ENCODE measurements at regions not wholly inside any gene's neighbourhood (a gene's known extent, or its start where the extent isn't known, plus 50 kb on each side); places are given as distances from the start of the nearest gene placed in this dataset.
"Not testable (repeated sequence)": the region's sequence is repeated elsewhere in the genome, so short reads cannot be mapped to it uniquely, and the experiment has no call there.

DNA sequence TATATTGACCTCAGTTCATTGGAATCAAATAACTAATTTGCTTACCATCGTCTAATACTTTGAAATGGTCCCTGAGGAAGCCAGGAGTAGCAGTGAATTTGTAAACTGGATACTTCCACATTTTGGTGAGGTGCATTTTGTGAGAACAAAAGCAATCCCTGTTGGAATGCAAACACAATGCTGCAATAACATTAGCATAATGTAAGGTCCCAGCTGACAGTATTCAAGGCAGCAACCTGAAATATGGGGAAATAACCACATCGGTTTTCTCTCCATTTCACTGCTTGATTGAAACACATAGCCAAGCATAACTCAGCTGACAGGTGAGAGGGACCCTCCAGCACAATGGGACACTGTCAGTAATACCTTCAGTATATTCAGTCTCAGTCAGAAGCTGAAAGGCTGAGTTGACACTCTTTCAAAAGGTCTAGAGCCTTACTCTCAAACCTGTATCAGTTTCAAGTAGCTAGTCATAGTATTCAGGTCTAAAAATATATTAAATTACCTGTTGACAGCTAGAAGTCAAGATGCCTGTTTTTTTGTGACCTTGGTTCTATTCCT, 1311.9 kb upstream of the NRXN1 start:
- DNase-seq = no peak

DNA sequence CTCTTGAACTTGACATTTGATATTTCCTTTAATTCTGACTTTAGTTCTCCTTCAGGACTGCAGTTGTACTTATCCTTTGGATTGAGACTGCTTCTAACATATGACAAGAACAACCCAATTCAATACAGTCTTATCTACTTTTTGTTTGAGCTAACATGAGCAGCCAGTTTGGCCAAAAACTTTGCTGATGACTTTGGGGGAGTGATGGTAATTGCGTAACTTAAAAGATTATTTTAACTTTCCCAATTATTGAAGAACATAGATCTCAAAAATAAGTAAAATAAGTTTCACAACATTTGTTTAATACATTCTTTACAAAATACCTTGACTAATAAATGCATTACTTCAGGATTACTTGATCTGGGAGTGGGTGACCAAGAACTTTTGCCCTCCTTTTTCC, 1311.1 kb upstream of the NRXN1 start:
- no peak for DNase-seq

DNA sequence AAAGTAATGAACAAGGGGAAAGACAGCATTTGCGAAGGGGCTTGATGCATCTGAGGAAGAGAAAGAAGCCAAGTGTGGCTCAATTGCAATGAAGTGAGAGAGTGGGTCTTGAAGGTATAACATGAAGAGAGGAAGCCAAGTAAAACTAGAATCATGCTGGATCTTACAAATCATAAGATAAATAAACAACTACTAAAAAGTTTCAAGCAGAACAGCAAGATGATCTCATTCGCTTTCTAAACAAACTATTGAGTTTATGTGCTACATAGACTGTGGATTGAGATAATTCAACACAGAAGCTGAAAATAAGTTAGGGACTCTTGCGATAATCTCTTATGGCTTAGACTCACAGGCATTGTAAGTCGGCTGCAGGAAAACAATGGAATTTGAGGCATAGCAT, 1310.5 kb upstream of the NRXN1 start:
- no peak for DNase-seq

GRCh38 chr2:52341732-52342131, 1309.8 kb upstream of the NRXN1 start:
- no peak for DNase-seq

- DNase-seq = no peak
These were observed 1308.2 kb upstream of the NRXN1 start for GRCh38 chr2:52340171-52340570.

DNA sequence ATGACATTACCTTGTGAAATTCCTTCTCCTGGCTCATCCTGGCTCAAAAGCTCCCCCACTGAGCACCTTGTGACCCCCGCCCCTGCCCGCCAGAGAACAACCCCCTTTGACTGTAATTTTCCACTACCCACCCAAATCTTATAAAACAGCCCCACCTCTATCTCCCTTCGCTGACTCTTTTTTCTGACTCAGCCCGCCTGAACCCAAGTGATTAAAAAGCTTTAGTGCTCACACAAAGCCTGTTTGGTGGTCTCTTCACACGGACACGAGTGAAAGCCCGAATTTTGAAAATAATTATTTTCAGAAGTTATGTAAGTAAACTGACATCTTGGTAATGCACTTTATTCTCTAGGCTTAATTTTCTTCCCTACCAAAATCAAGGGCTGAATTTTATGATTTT, 1305.9 kb upstream of the NRXN1 start:
- not testable (repeated sequence) for DNase-seq

GRCh38 chr2:52336951-52337350, 1305.0 kb upstream of the NRXN1 start:
- no peak for DNase-seq

GRCh38 chr2:52335727-52336126, 1303.8 kb upstream of the NRXN1 start:
- DNase-seq = no peak

DNA sequence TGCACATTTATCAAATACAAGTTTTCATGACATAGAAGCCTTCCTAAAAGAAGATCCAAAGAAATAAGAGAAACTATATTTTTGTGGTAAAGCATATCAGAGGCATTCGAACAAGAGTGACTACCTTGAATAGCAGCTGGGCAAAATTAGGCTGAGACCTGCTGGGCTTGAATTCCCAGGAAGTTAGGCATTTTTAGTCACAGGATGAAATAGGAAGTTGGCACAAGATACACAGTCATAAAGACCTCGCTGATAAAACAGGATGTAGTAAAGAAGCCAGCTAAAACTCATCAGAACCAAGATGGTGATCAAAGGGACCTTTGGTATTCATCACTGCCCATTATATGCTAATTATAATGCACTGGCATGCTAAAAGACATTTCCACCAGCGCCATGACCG, 1302.3 kb upstream of the NRXN1 start:
- no peak for DNase-seq

GRCh38 chr2:52327641-52328040, 1295.7 kb upstream of the NRXN1 start:
- no peak for DNase-seq

DNA sequence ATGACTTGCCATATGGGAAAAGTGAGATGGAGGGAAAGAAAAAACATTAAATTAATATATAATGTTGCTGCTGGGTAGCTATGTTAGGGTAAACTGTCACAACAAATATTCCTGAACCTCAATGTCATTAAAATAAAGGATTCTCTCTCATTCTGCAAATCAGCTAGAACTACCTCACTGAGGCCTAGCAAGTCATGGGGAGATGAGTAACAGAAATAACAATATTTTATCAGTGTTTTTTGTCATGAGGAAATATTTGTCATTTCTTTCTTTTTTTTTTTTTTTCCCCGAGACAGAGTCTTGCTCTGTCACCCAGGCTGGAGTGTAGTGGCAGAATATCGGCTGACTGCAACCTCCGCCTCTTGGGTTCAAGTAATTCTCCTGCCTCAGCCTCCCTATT, 1282.3 kb upstream of the NRXN1 start:
- DNase-seq = no peak

DNA sequence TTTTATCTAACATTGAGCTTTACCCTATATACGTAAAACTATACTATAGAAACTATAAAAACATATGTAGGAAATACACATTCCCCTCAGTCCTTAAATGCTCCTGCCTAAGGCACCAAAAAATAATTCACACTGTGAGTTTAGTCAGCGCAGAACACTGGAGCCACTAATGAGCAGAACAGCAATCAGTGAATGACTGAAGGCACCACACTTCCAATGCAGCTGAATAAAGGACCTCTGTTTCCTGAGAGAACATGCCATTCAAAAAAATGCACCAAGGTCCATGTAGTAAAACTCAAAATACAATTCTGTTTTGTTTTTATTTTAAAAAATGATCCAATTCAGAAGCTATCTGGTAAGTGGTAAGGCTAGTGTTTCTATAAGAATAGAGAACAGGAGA, 1280.6 kb upstream of the NRXN1 start:
- DNase-seq = no peak

DNA sequence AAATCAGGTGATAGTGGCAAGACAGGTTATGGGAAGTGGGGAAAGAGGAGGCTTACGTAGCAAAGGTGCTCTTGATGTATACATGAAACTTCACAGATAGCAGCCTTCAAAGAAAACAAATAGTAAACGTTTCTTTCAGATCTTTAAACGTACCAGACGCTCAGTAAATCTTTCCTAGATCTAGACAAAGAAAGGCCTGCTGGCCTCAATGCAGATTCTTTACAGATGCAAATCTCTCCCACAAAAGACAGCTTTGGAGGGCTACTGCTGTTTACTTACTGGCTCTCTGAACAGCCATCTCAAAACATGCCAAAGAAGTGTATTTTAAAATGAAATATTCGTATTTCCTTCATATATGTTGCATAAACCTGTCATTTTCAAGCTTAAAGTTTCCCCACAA, 1279.9 kb upstream of the NRXN1 start:
- DNase-seq = no peak

DNA sequence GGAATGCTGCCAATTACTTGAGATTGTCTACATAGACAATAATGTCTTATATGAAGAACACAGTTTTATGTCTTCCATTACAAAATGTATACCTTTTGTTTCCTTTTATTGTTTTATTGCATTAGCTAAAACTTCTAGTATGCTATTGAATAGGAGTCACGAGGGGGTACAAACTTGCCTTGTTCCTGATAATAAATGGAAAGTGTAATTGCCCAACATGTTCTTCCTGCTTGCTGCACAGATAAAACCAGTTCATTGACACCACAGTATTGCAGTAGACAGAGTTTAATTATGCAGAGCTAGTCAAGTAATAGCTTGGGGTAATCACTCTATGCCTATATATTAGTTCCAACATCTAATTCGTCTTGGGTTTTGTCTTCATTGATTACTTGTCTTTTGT, 1276.2 kb upstream of the NRXN1 start:
- DNase-seq = no peak

DNA sequence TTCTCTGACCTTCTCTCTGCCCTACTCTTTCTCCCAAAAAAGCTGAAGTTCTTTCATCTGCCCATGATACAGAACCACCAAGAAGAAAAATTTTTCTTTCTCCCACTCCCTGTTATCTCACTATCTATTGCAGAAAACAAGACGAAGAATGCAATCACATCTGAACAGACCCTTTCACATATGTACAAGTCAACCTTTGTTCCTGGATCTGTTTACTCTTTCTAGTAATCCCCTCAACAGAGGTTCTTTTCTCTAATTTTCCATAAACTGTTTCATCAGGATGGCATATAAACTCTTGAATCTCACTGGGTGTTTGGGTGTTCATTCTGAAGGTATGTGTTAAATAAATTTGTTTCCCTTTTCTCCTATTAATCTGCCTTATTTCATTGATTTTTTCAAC, 1262.7 kb upstream of the NRXN1 start:
- DNase-seq = no peak

DNA sequence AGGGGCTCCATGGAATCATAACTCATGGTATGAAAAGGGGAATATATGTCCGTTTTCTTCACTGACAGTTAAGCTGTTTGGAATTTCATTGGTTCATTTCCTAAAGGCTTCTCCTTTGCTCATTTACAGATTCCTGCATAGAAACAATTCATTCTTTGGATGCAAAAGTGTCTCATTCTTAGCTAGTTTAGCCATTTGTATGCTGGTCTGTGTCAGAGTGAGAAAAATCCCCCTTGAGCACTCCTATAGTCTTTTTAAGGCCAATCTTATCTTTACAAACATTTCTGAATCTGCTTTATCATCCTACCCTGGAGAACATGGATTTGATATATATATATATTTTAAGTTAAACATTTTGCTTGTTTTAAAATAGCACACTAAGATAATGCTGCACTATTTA, 1260.9 kb upstream of the NRXN1 start:
- no peak for DNase-seq

DNA sequence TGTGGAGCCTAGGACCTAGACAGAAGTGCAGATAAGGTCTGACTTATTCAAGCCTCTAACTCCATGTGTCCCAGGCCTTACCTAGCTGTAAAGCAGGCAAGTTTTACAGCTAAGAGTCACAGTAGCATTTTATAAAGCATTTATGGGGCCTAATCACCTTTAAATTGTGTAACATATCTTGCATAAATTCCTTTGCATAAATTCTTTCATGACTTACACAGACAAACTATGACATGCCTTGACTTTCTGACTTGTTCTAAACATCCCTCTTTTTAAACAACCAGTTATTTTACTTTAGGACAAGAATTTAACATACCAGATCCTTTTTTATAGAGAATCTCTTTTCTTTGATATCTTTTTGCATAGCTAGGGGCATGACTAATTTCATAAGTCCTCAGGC, 1257.8 kb upstream of the NRXN1 start:
- DNase-seq = no peak

DNA sequence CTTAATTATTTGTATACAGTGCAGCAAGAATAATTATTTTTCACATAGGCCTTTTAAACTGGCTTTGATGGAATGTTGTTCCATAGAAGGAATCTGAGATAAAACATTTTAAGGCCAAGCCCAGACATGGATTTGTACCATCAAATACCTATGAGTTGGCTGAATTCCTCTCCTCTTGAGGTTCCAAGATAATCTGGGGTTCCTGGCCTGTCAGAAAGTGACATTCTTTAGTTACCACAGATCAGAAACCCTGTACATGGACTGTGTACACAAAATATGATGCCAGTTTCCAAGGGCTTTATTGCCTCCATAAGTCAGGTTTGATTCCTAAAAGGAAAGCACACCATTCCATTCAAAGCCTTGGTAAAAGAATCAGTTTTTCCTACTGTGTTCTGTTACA, 1256.7 kb upstream of the NRXN1 start:
- no peak for DNase-seq

- DNase-seq = no peak
These were observed 1238.0 kb upstream of the NRXN1 start for GRCh38 chr2:52269696-52270485.

- no peak for DNase-seq
These were observed 1233.0 kb upstream of the NRXN1 start for GRCh38 chr2:52264911-52265310.

- no peak for DNase-seq
These were observed 1232.6 kb upstream of the NRXN1 start for GRCh38 chr2:52264488-52264887.

- no peak for DNase-seq
These were observed 1229.0 kb upstream of the NRXN1 start for GRCh38 chr2:52260904-52261303.

- DNase-seq = not testable (repeated sequence)
These were observed 1227.0 kb upstream of the NRXN1 start for GRCh38 chr2:52258967-52259366.

DNA sequence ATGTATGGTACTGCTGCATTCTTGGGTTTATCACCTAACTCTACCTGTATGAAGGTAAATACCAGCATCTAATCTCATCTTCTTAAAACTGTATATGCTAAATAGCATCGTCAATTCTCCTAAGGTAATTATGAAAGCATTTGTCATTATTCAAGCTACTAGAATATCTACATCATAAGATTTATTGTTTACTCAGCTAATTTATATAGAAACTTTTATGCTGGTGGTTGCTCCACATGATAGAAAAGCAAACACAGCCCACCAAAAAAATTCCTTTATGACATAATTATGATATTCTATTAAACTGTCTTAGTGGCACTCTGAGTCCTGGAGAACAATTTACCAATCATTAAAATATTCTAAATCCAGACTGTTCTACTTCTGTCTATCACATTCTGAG, 1226.1 kb upstream of the NRXN1 start:
- no peak for DNase-seq

GRCh38 chr2:52253416-52253980, 1221.6 kb upstream of the NRXN1 start:
- DNase-seq = no peak

Data from Kasumi-1 (cell line).